Liver (tissue), 8 donors: ENCODE measurements at regions not wholly inside any gene's neighbourhood (a gene's known extent, or its start where the extent isn't known, plus 50 kb on each side); places are given as distances from the start of the nearest gene placed in this dataset.

Experiments used
- DNase-seq: peaks from one replicate; pipeline ENCODE4 v3.0.0-alpha.2; 2017; ENCODE audit warnings: low spot score
- H3K27ac ChIP-seq, 2 donors: one replicate each; pipeline ENCODE4 v1.7.0; 2013; ENCODE audit warnings: inconsistent platforms in 2 of 2, low read length in 2 of 2, control low read depth in 1 of 2, low read depth in 1 of 2, mild to moderate bottlenecking in 1 of 2
- H3K27me3 ChIP-seq, 4 donors: one replicate each; pipeline versions ENCODE4 v1.6.1 to v1.7.0; 2013; ENCODE audit warnings: low read length in 3 of 4, inconsistent platforms in 1 of 4, mild to moderate bottlenecking in 1 of 4, moderate library complexity in 1 of 4; ENCODE audit not compliant: control insufficient read depth in 4 of 4, insufficient read depth in 4 of 4
- H3K36me3 ChIP-seq, 4 donors: one replicate each; pipeline versions ENCODE4 v1.6.1 to v1.7.0; 2013; ENCODE audit warnings: low read length in 3 of 4, mild to moderate bottlenecking in 3 of 4, low read depth in 1 of 4, moderate library complexity in 1 of 4; ENCODE audit not compliant: control insufficient read depth in 4 of 4, insufficient read depth in 3 of 4
- H3K4me1 ChIP-seq, 4 donors: one replicate each; pipeline versions ENCODE4 v1.6.1 to v1.7.0; 2013; ENCODE audit warnings: low read length in 3 of 4, mild to moderate bottlenecking in 3 of 4, moderate library complexity in 1 of 4; ENCODE audit not compliant: control insufficient read depth in 4 of 4, insufficient read depth in 4 of 4
- H3K4me3 ChIP-seq, 3 donors: one replicate each; pipeline versions ENCODE4 v1.6.1 to v1.7.0; 2013; ENCODE audit warnings: low read length in 3 of 3, control low read depth in 1 of 3, low read depth in 1 of 3, mild to moderate bottlenecking in 1 of 3
- H3K9ac ChIP-seq, 2 donors: one replicate each; pipeline ENCODE4 v1.7.0; 2013; ENCODE audit warnings: low read length in 2 of 2, mild to moderate bottlenecking in 2 of 2, moderate library complexity in 2 of 2, control low read depth in 1 of 2, low read depth in 1 of 2
- H3K9me3 ChIP-seq, 4 donors: one replicate each; pipeline versions ENCODE4 v1.6.1 to v1.7.0; 2013; ENCODE audit warnings: low read length in 3 of 4; ENCODE audit not compliant: control insufficient read depth in 4 of 4
- ATF3 ChIP-seq: IDR thresholded peaks from 2 replicates; pipeline ENCODE4 v1.6.1; 2016; ENCODE audit warnings: antibody characterized with exemption
- CTCF ChIP-seq: fragments of 150-350 bp; IDR thresholded peaks from 2 replicates; pipeline ENCODE4 v1.5.1; 2017; ENCODE audit warnings: improper control_type of control experiment, low read depth, low read length; ENCODE audit not compliant: missing input control
- EGR1 ChIP-seq, 2 donors: IDR thresholded peaks; 2 replicates each; pipeline ENCODE4 v1.6.1; 2016 to 2018; ENCODE audit warnings: antibody characterized with exemption in 2 of 2, low read depth in 2 of 2
- FOXA1 ChIP-seq: IDR thresholded peaks from 2 replicates; pipeline ENCODE4 v1.6.1; 2016; ENCODE audit warnings: antibody characterized with exemption
- FOXA2 ChIP-seq: IDR thresholded peaks from 2 replicates; pipeline ENCODE4 v1.6.1; 2016; ENCODE audit warnings: antibody characterized with exemption
- GABPA ChIP-seq, 2 donors: IDR thresholded peaks in 1 of 2; conservative IDR thresholded peaks in 1 of 2; 2 replicates each; pipeline ENCODE4 v1.6.1; 2016; ENCODE audit warnings: antibody characterized with exemption in 2 of 2, mild to moderate bottlenecking in 1 of 2, moderate library complexity in 1 of 2
- HNF4A ChIP-seq, 2 donors: conservative IDR thresholded peaks; 2 replicates each; pipeline ENCODE4 v1.6.1; 2016; ENCODE audit warnings: antibody characterized with exemption in 2 of 2, mild to moderate bottlenecking in 2 of 2
- HNF4G ChIP-seq: IDR thresholded peaks from 2 replicates; pipeline ENCODE4 v1.6.1; 2016; ENCODE audit warnings: antibody characterized with exemption
- JUND ChIP-seq, 2 donors: IDR thresholded peaks; 2 replicates each; pipeline ENCODE4 v1.6.1; 2016; ENCODE audit warnings: antibody characterized with exemption in 2 of 2
- MAX ChIP-seq: IDR thresholded peaks from 2 replicates; pipeline ENCODE4 v1.6.1; 2016; ENCODE audit warnings: antibody characterized with exemption
- NR2F2 ChIP-seq: IDR thresholded peaks from 2 replicates; pipeline ENCODE4 v1.6.1; 2016; ENCODE audit warnings: antibody characterized with exemption
- RAD21 ChIP-seq, 2 donors: IDR thresholded peaks; 2 replicates each; pipeline ENCODE4 v1.6.1; 2016; ENCODE audit warnings: antibody characterized with exemption in 2 of 2, mild to moderate bottlenecking in 2 of 2
- REST ChIP-seq: IDR thresholded peaks from 2 replicates; pipeline ENCODE4 v1.6.1; 2016; ENCODE audit warnings: antibody characterized with exemption, mild to moderate bottlenecking
- RXRA ChIP-seq, 2 donors: IDR thresholded peaks; 2 replicates each; pipeline ENCODE4 v1.6.1; 2017 to 2018; ENCODE audit warnings: antibody characterized with exemption in 2 of 2, mild to moderate bottlenecking in 1 of 2
- SP1 ChIP-seq: IDR thresholded peaks from 2 replicates; pipeline ENCODE4 v1.6.1; 2018; ENCODE audit warnings: antibody characterized with exemption, mild to moderate bottlenecking
- TAF1 ChIP-seq: conservative IDR thresholded peaks from 2 replicates; pipeline ENCODE4 v1.6.1; 2016; ENCODE audit warnings: antibody characterized with exemption, mild to moderate bottlenecking
- YY1 ChIP-seq: IDR thresholded peaks from 2 replicates; pipeline ENCODE4 v1.6.1; 2016; ENCODE audit warnings: antibody characterized with exemption, mild to moderate bottlenecking
- WGBS: extraction: QIAGEN DNeasy Blood & Tissue Kit; methylation state at CpG from one replicate; pipeline ENCODE4 v1.1.7; 2013; 5-methylcytosine and 5-hydroxymethylcytosine counted together
- TF ChIP-seq, protein P1 (sequence below): IDR thresholded peaks from 2 replicates; pipeline ENCODE4 v1.6.1; 2016; ENCODE audit warnings: antibody characterized with exemption
- donor health status: healthy.
- donor health status: healthy.
- donor health status: healthy.
- donor health status: healthy.
- donor health status: healthy.

- no peak for DNase-seq
- Histone ChIP-seq H3K9ac (no peak overlapping the region), H3K9me3 (no peaks in the 10 kb centered on the region), H3K4me3 (no peak overlapping the region), H3K36me3 (no peaks in the 10 kb centered on the region), H3K27me3 (no peaks in the 10 kb centered on the region), H3K4me1 (no peaks in the 10 kb centered on the region), H3K27ac (no peak overlapping the region)
- no peak for TF ChIP-seq YY1
- TF ChIP-seq ATF3, result no peak
- no peak for TF ChIP-seq FOXA1
- no peak for TF ChIP-seq HNF4G
- TF ChIP-seq FOXA2, result no peak
- no peak for TF ChIP-seq JUND (IDR thresholded peaks at IDR 0.05)
- TF ChIP-seq, protein P1, sequence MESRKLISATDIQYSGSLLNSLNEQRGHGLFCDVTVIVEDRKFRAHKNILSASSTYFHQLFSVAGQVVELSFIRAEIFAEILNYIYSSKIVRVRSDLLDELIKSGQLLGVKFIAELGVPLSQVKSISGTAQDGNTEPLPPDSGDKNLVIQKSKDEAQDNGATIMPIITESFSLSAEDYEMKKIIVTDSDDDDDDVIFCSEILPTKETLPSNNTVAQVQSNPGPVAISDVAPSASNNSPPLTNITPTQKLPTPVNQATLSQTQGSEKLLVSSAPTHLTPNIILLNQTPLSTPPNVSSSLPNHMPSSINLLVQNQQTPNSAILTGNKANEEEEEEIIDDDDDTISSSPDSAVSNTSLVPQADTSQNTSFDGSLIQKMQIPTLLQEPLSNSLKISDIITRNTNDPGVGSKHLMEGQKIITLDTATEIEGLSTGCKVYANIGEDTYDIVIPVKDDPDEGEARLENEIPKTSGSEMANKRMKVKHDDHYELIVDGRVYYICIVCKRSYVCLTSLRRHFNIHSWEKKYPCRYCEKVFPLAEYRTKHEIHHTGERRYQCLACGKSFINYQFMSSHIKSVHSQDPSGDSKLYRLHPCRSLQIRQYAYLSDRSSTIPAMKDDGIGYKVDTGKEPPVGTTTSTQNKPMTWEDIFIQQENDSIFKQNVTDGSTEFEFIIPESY, result no peak
- TF ChIP-seq MAX, result no peak
- TF ChIP-seq SP1, result no peak
- TF ChIP-seq RXRA (IDR thresholded peaks at IDR 0.05), result no peak
- TF ChIP-seq RAD21 (IDR thresholded peaks at IDR 0.05), result no peak
- TF ChIP-seq REST, result no peak
These were observed 218.3 kb upstream of the CNKSR2 start for GRCh38 chrX:21155916-21156315.

GRCh38 chrX:21156632-21157031 is 217.6 kb upstream of the CNKSR2 start:
- Histone ChIP-seq H3K4me1 (no peaks in the 10 kb centered on the region), H3K9ac (no peak overlapping the region), H3K36me3 (no peaks in the 10 kb centered on the region), H3K27ac (no peak overlapping the region), H3K27me3 (no peaks in the 10 kb centered on the region), H3K9me3 (no peaks in the 10 kb centered on the region), H3K4me3 (no peak overlapping the region)
- TF ChIP-seq JUND (IDR thresholded peaks at IDR 0.05) (no peak), EGR1 (IDR thresholded peaks at IDR 0.05; ENCODE audit: low read depth in 2 of 2) (no peak), RXRA (IDR thresholded peaks at IDR 0.05) (no peak), CTCF (no peak), ATF3 (no peak), GABPA (IDR thresholded peaks at IDR 0.05 in 1 of 2, conservative IDR thresholded peaks at IDR 0.05 in 1 of 2) (no peak), TAF1 (no peak), FOXA2 (no peak), REST (no peak), HNF4A (conservative IDR thresholded peaks at IDR 0.05) (no peak), MAX (no peak), YY1 (no peak), NR2F2 (no peak), SP1 (no peak), RAD21 (IDR thresholded peaks at IDR 0.05) (no peak), FOXA1 (no peak)
- TF ChIP-seq, protein P1, result no peak
- WGBS, result 92% methylated on average over 1 of the region's 1 CpG
- no peak for DNase-seq
